Kidney (tissue), 13 donors: ENCODE measurements at regions not wholly inside any gene's neighbourhood (a gene's known extent, or its start where the extent isn't known, plus 50 kb on each side); places are given as distances from the start of the nearest gene placed in this dataset.

Experiments used
- DNase-seq, 5 donors: peaks; one replicate each; pipeline ENCODE4 v3.0.0-alpha.2; 2013 to 2020
- FAIRE-seq: peaks from 2 replicates; lab custom pipeline; 2012; peaks lifted over from hg19 to GRCh38; lab: Jason Lieb, UNC
- H3K27ac ChIP-seq, 2 donors: one replicate each; pipeline ENCODE4 v1.7.0; 2013; ENCODE audit warnings: low read depth in 2 of 2, low read length in 2 of 2, inconsistent platforms in 1 of 2
- H3K27me3 ChIP-seq: one replicate; pipeline ENCODE4 v1.7.1; 2013; ENCODE audit warnings: low read length, inconsistent platforms; ENCODE audit not compliant: control insufficient read depth, insufficient read depth
- H3K36me3 ChIP-seq, 3 donors: one replicate each; pipeline versions ENCODE4 v1.7.0 to v1.7.1; 2013; ENCODE audit warnings: low read length in 3 of 3, control low read depth in 1 of 3, inconsistent platforms in 1 of 3; ENCODE audit not compliant: insufficient read depth in 3 of 3, control insufficient read depth in 2 of 3
- H3K4me1 ChIP-seq, 3 donors: one replicate each; pipeline versions ENCODE4 v1.7.0 to v1.7.1; 2013; ENCODE audit warnings: low read length in 3 of 3, inconsistent platforms in 1 of 3, low read depth in 1 of 3; ENCODE audit not compliant: control insufficient read depth in 2 of 3, insufficient read depth in 2 of 3
- H3K4me3 ChIP-seq, 3 donors: one replicate each; pipeline versions ENCODE4 v1.7.0 to v1.8.1; 2013; ENCODE audit warnings: low read length in 3 of 3, control low read depth in 1 of 3, inconsistent platforms in 1 of 3
- H3K9ac ChIP-seq, 3 donors: one replicate each; pipeline versions ENCODE4 v1.7.0 to v1.7.1; 2013; ENCODE audit warnings: low read length in 3 of 3, control low read depth in 1 of 3, inconsistent platforms in 1 of 3
- H3K9me3 ChIP-seq, 3 donors: one replicate each; pipeline versions ENCODE4 v1.7.0 to v1.7.1; 2013; ENCODE audit warnings: low read length in 3 of 3, control low read depth in 1 of 3, inconsistent platforms in 1 of 3; ENCODE audit not compliant: control insufficient read depth in 2 of 3, insufficient read depth in 1 of 3
- CTCF ChIP-seq: IDR thresholded peaks from 3 replicates; pipeline ENCODE4 v1.5.1; 2012; ENCODE audit warnings: mild to moderate bottlenecking, moderate library complexity, borderline replicate concordance; ENCODE audit not compliant: insufficient read depth; ENCODE audit errors: extremely low read depth
- intact Hi-C: fragments of 100-400 bp; cut with DNase I; formaldehyde crosslinking; loops from one replicate; pipeline ENCODE4 v1.11.1; 2022
- donor health status: control.
- donor health status: control.
- donor health status: control.
- donor health status: control.
- donor health status: control.
- donor health status: DM: yes; HTN: yes; CAD: no.
- donor health status: Normal renal cell carcinoma (clear cell type).

GRCh38 chr10:113225903-113226302 is 275.9 kb downstream of the TCF7L2 start:
- H3K27ac ChIP-seq, result no peak overlapping the region
- FAIRE-seq (no peak), DNase-seq (no peak)
- H3K9me3 ChIP-seq, result no peaks in the 10 kb centered on the region
- no peak for TF ChIP-seq CTCF
- intact Hi-C loops, result no loop called here
- H3K9ac ChIP-seq, result no peak overlapping the region
- H3K4me3 ChIP-seq, result no peak overlapping the region
- no peaks in the 10 kb centered on the region for H3K36me3 ChIP-seq
- no peaks in the 10 kb centered on the region for H3K27me3 ChIP-seq
- H3K4me1 ChIP-seq, result no peaks in the 10 kb centered on the region

GRCh38 chr10:113226399-113226798 is 276.4 kb downstream of the TCF7L2 start:
- DNase-seq, result peak in 3 of 5 donors; percentile 53 to 75 (median 70)
- Histone ChIP-seq H3K27me3 (no peaks in the 10 kb centered on the region), H3K4me1 (no peaks in the 10 kb centered on the region), H3K9ac (no peak overlapping the region), H3K9me3 (no peaks in the 10 kb centered on the region), H3K4me3 (no peak overlapping the region), H3K27ac (no peak overlapping the region), H3K36me3 (no peaks in the 10 kb centered on the region)
- no peak for FAIRE-seq
- intact Hi-C loops, result no loop called here
- no peak for TF ChIP-seq CTCF

- FAIRE-seq (no peak), DNase-seq (no peak)
- Histone ChIP-seq H3K9ac (no peak overlapping the region), H3K9me3 (no peaks in the 10 kb centered on the region), H3K4me1 (no peaks in the 10 kb centered on the region), H3K36me3 (no peaks in the 10 kb centered on the region), H3K27me3 (no peaks in the 10 kb centered on the region), H3K4me3 (no peak overlapping the region), H3K27ac (no peak overlapping the region)
- intact Hi-C loops, result no loop called here
- no peak for TF ChIP-seq CTCF
These were observed 276.9 kb downstream of the TCF7L2 start for GRCh38 chr10:113226831-113227445.

- Histone ChIP-seq H3K4me3 (no peak overlapping the region), H3K9me3 (no peaks in the 10 kb centered on the region), H3K4me1 (no peaks in the 10 kb centered on the region), H3K9ac (no peak overlapping the region), H3K27me3 (no peaks in the 10 kb centered on the region), H3K27ac (no peak overlapping the region), H3K36me3 (no peaks in the 10 kb centered on the region)
- DNase-seq (no peak), FAIRE-seq (no peak)
- TF ChIP-seq CTCF, result no peak
- intact Hi-C loops, result no loop called here
These were observed 278.5 kb downstream of the TCF7L2 start for GRCh38 chr10:113228530-113228929.
